GM12878 (cell line): ENCODE measurements at regions not wholly inside any gene's neighbourhood (a gene's known extent, or its start where the extent isn't known, plus 50 kb on each side); places are given as distances from the start of the nearest gene placed in this dataset.

Experiments
- BRCA1 ChIP-seq: IDR thresholded peaks from 2 replicates; pipeline ENCODE4 v1.6.1; 2011; ENCODE audit warnings: low read depth, low read length, improper control_type of control experiment
- CHD1 ChIP-seq: IDR thresholded peaks from 2 replicates; pipeline ENCODE4 v1.6.1; 2012; ENCODE audit warnings: low read depth, low read length, improper control_type of control experiment
- EZH2 ChIP-seq: IDR thresholded peaks from 2 replicates; pipeline ENCODE4 v1.6.1; 2012; ENCODE audit warnings: low read depth, mild to moderate bottlenecking, control low read depth, inconsistent platforms, low read length, borderline replicate concordance; ENCODE audit not compliant: control insufficient read depth
- MTA3 ChIP-seq: IDR thresholded peaks from 2 replicates; pipeline ENCODE4 v1.6.1; 2012; ENCODE audit warnings: low read length, inconsistent platforms, borderline replicate concordance
- POLR2A ChIP-seq: IDR thresholded peaks from 2 replicates; pipeline ENCODE4 v1.6.1; 2011; ENCODE audit warnings: low read depth, mild to moderate bottlenecking, low read length
- RAD21 ChIP-seq: IDR thresholded peaks from 2 replicates; pipeline ENCODE4 v1.6.1; 2011; ENCODE audit warnings: mild to moderate bottlenecking, low read depth, low read length, moderate library complexity; ENCODE audit not compliant: insufficient read depth
- TCF7 ChIP-seq: IDR thresholded peaks from 2 replicates; pipeline ENCODE4 v1.6.1; 2014; ENCODE audit warnings: antibody characterized with exemption, borderline replicate concordance
- YY1 ChIP-seq: IDR thresholded peaks from 2 replicates; pipeline ENCODE4 v1.6.1; 2011; ENCODE audit warnings: low read depth, mild to moderate bottlenecking, low read length
- TF ChIP-seq, protein P1 (sequence below): fragments of 150-350 bp; IDR thresholded peaks from 2 replicates; pipeline ENCODE4 v1.6.1; 2016; ENCODE audit warnings: low read depth, low read length
- TF ChIP-seq, protein P2 (sequence below): IDR thresholded peaks from 2 replicates; pipeline ENCODE4 v1.6.1; 2011; ENCODE audit warnings: low read depth, low read length, improper control_type of control experiment, borderline replicate concordance
- TF ChIP-seq, protein P3 (sequence below), 3 experiments: IDR thresholded peaks in 2 of 3; conservative IDR thresholded peaks in 1 of 3; 2 replicates each; pipeline ENCODE4 v1.5.1; 2011; ENCODE audit warnings: low read depth in 3 of 3, low read length in 3 of 3, mild to moderate bottlenecking in 3 of 3, control low read depth in 2 of 3, moderate library complexity in 2 of 3, inconsistent platforms in 1 of 3, mixed read lengths in 1 of 3; ENCODE audit not compliant: control insufficient read depth in 2 of 3, insufficient read depth in 1 of 3; ENCODE audit errors: extremely low read depth in 1 of 3

DNA sequence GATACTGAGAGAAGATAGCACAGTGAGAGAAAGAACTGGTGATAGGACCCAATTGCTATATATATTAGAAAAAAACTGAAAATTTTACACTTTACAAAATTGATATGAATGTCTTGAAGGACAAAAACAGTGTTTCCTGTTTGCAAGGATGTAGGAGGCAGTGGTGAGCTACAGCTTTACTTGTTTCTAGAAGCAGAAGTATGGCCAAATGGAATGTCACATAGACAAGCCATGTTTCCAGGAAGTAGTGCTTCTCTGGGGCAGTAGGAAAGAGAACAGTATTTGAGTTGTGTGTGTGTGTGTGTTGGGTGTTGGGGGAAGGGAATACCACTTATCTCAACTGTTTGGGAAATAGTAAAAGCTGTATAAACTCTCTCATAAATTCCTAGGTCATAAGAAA lies 60.9 kb upstream of the IBSP start:
- TF ChIP-seq, protein P1, sequence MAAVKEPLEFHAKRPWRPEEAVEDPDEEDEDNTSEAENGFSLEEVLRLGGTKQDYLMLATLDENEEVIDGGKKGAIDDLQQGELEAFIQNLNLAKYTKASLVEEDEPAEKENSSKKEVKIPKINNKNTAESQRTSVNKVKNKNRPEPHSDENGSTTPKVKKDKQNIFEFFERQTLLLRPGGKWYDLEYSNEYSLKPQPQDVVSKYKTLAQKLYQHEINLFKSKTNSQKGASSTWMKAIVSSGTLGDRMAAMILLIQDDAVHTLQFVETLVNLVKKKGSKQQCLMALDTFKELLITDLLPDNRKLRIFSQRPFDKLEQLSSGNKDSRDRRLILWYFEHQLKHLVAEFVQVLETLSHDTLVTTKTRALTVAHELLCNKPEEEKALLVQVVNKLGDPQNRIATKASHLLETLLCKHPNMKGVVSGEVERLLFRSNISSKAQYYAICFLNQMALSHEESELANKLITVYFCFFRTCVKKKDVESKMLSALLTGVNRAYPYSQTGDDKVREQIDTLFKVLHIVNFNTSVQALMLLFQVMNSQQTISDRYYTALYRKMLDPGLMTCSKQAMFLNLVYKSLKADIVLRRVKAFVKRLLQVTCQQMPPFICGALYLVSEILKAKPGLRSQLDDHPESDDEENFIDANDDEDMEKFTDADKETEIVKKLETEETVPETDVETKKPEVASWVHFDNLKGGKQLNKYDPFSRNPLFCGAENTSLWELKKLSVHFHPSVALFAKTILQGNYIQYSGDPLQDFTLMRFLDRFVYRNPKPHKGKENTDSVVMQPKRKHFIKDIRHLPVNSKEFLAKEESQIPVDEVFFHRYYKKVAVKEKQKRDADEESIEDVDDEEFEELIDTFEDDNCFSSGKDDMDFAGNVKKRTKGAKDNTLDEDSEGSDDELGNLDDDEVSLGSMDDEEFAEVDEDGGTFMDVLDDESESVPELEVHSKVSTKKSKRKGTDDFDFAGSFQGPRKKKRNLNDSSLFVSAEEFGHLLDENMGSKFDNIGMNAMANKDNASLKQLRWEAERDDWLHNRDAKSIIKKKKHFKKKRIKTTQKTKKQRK, result no peak
- no peak for TF ChIP-seq CHD1
- no peak for TF ChIP-seq MTA3
- TF ChIP-seq, protein P2, sequence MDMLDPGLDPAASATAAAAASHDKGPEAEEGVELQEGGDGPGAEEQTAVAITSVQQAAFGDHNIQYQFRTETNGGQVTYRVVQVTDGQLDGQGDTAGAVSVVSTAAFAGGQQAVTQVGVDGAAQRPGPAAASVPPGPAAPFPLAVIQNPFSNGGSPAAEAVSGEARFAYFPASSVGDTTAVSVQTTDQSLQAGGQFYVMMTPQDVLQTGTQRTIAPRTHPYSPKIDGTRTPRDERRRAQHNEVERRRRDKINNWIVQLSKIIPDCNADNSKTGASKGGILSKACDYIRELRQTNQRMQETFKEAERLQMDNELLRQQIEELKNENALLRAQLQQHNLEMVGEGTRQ, result no peak
- TF ChIP-seq, protein P3, sequence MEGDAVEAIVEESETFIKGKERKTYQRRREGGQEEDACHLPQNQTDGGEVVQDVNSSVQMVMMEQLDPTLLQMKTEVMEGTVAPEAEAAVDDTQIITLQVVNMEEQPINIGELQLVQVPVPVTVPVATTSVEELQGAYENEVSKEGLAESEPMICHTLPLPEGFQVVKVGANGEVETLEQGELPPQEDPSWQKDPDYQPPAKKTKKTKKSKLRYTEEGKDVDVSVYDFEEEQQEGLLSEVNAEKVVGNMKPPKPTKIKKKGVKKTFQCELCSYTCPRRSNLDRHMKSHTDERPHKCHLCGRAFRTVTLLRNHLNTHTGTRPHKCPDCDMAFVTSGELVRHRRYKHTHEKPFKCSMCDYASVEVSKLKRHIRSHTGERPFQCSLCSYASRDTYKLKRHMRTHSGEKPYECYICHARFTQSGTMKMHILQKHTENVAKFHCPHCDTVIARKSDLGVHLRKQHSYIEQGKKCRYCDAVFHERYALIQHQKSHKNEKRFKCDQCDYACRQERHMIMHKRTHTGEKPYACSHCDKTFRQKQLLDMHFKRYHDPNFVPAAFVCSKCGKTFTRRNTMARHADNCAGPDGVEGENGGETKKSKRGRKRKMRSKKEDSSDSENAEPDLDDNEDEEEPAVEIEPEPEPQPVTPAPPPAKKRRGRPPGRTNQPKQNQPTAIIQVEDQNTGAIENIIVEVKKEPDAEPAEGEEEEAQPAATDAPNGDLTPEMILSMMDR (IDR thresholded peaks at IDR 0.05 in 2 of 3, conservative IDR thresholded peaks at IDR 0.05 in 1 of 3; ENCODE audit: control insufficient read depth in 2 of 3, extremely low read depth in 1 of 3, insufficient read depth in 1 of 3, low read depth in 3 of 3, low read length in 3 of 3), result no peak
- TF ChIP-seq EZH2, result no peak
- no peak for TF ChIP-seq POLR2A
- no peak for TF ChIP-seq BRCA1
- TF ChIP-seq RAD21, result no peak
- TF ChIP-seq TCF7, result no peak
- TF ChIP-seq YY1, result no peak
